Lower leg skin (tissue), 3 donors: ENCODE measurements at regions not wholly inside any gene's neighbourhood (a gene's known extent, or its start where the extent isn't known, plus 50 kb on each side); places are given as distances from the start of the nearest gene placed in this dataset.

Experiments
- CTCF ChIP-seq, 3 donors: fragments of 450-650 bp; IDR thresholded peaks; one replicate each; pipeline ENCODE4 v1.5.1; 2016; ENCODE audit warnings: antibody characterized with exemption in 3 of 3, mild to moderate bottlenecking in 3 of 3, moderate library complexity in 2 of 3
- POLR2A ChIP-seq, 2 donors: fragments of 450-650 bp; IDR thresholded peaks; one replicate each; pipeline ENCODE4 v1.6.1; 2016 to 2017; ENCODE audit warnings: antibody characterized with exemption in 2 of 2, mild to moderate bottlenecking in 1 of 2, moderate library complexity in 1 of 2

GRCh38 chr22:49372530-49373288 lies 455.0 kb downstream of the BRD1 start:
- no peak for TF ChIP-seq CTCF (IDR thresholded peaks at IDR 0.05)
- no peak for TF ChIP-seq POLR2A (IDR thresholded peaks at IDR 0.05)
